Spinal cord (tissue), 9 donors: ENCODE measurements at regions not wholly inside any gene's neighbourhood (a gene's known extent, or its start where the extent isn't known, plus 50 kb on each side); places are given as distances from the start of the nearest gene placed in this dataset.

Experiments
- DNase-seq, 6 donors: peaks; one replicate each; pipeline versions ENCODE4 v3.0.0 to v3.0.0-alpha.2; 2013 to 2015; ENCODE audit warnings: low spot score in 6 of 6, low read depth in 4 of 6
- H3K27ac ChIP-seq: one replicate; pipeline ENCODE4 v1.5.1; 2013; ENCODE audit warnings: low read depth, low read length, control low read depth
- H3K27me3 ChIP-seq: one replicate; pipeline ENCODE4 v1.6.1; 2013; ENCODE audit warnings: low read length; ENCODE audit not compliant: control insufficient read depth, insufficient read depth
- H3K36me3 ChIP-seq: one replicate; pipeline ENCODE4 v1.6.1; 2013; ENCODE audit warnings: low read length; ENCODE audit not compliant: control insufficient read depth, insufficient read depth
- H3K4me1 ChIP-seq: one replicate; pipeline ENCODE4 v1.6.1; 2013; ENCODE audit warnings: low read length; ENCODE audit not compliant: control insufficient read depth, insufficient read depth
- H3K4me3 ChIP-seq: one replicate; pipeline ENCODE4 v1.5.1; 2013; ENCODE audit warnings: low read depth, low read length, control low read depth
- H3K9me3 ChIP-seq: one replicate; pipeline ENCODE4 v1.6.1; 2013; ENCODE audit warnings: low read length; ENCODE audit not compliant: control insufficient read depth, insufficient read depth
- WGBS: methylation state at CpG from one replicate; pipeline ENCODE4 v1.1.5; 2013; ENCODE audit warnings: missing lambda C conversion rate; ENCODE audit not compliant: insufficient coverage; 5-methylcytosine and 5-hydroxymethylcytosine counted together
- donor health status: healthy.

- Histone ChIP-seq H3K9me3 (no peaks in the 10 kb centered on the region), H3K27ac (no peak overlapping the region), H3K27me3 (no peaks in the 10 kb centered on the region), H3K36me3 (no peaks in the 10 kb centered on the region), H3K4me1 (peaks cover 16% of the 10 kb centered on the region), H3K4me3 (no peak overlapping the region)
- WGBS = 51% methylated on average over 4 of the region's 5 CpGs
- DNase-seq = no peak
Measured at GRCh38 chr22:47929073-47929472, 1166.6 kb downstream of the TBC1D22A start.

DNA sequence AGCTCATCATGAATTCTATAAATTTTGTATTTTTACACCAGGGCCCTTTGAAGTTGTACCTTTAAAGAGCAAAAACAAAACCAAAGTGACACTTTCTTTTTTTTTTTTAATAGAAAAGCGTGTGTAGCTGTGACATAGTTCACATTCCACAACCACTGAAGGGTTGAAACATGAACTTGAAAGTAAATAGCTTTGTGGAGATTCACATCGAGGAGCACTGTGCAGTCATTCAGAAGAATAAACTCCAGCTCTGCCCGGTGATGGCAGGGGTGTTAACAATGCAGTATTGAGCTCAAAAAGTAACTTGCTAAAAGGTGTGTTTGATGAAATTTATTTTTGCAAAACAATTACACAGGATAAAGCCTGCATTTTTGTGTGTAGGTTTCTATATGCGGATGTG is 1166.2 kb downstream of the TBC1D22A start:
- DNase-seq = no peak
- Histone ChIP-seq H3K4me1 (peaks cover 16% of the 10 kb centered on the region), H3K27me3 (no peaks in the 10 kb centered on the region), H3K36me3 (no peaks in the 10 kb centered on the region), H3K4me3 (no peak overlapping the region), H3K9me3 (no peaks in the 10 kb centered on the region), H3K27ac (no peak overlapping the region)
- WGBS = 24% methylated on average over 3 of the region's 4 CpGs

GRCh38 chr22:47927648-47928210 is 1165.3 kb downstream of the TBC1D22A start:
- H3K27me3 ChIP-seq = no peaks in the 10 kb centered on the region
- no peaks in the 10 kb centered on the region for H3K9me3 ChIP-seq
- 93% methylated on average over 21 of the region's 21 CpGs for WGBS

GRCh38 chr22:47923011-47923427 is 1160.6 kb downstream of the TBC1D22A start:
- Histone ChIP-seq H3K9me3 (no peaks in the 10 kb centered on the region), H3K27ac (no peak overlapping the region), H3K27me3 (no peaks in the 10 kb centered on the region), H3K4me3 (no peak overlapping the region), H3K4me1 (peaks cover 21% of the 10 kb centered on the region), H3K36me3 (no peaks in the 10 kb centered on the region)
- DNase-seq = no peak
- 92% methylated on average over 11 of the region's 11 CpGs for WGBS

More at GRCh38 chr22:47927648-47928210, 1165.3 kb downstream of the TBC1D22A start:
- Histone ChIP-seq H3K36me3 (no peaks in the 10 kb centered on the region), H3K27ac (no peak overlapping the region), H3K4me3 (no peak overlapping the region), H3K4me1 (peaks cover 16% of the 10 kb centered on the region)
- no peak for DNase-seq

DNA sequence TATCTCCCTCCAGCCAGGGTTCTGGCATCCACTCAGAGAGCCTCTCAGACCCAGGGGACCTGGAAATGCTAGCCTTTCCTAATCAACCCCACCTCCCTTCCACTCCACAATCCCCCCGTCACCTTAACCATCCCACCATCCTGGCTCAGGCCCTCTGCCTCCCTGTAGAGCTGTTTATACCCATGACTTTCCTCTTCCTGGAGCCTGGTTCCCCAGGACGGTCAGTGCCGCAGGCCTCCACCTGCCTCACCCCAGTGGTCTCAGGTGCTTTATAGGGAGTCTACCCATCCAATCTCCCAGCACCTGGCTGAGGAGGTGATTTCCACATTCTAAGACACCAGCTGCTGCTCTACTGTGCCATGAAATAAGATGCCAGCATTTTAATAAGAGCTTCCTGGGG is 1159.5 kb downstream of the TBC1D22A start:
- no peak overlapping the region for H3K4me3 ChIP-seq
- WGBS = 100% methylated on average over 1 of the region's 3 CpGs
- DNase-seq = no peak
- no peak overlapping the region for H3K27ac ChIP-seq
- H3K36me3 ChIP-seq = no peaks in the 10 kb centered on the region
- no peaks in the 10 kb centered on the region for H3K9me3 ChIP-seq
- peaks cover 16% of the 10 kb centered on the region for H3K4me1 ChIP-seq
- H3K27me3 ChIP-seq = no peaks in the 10 kb centered on the region

DNA sequence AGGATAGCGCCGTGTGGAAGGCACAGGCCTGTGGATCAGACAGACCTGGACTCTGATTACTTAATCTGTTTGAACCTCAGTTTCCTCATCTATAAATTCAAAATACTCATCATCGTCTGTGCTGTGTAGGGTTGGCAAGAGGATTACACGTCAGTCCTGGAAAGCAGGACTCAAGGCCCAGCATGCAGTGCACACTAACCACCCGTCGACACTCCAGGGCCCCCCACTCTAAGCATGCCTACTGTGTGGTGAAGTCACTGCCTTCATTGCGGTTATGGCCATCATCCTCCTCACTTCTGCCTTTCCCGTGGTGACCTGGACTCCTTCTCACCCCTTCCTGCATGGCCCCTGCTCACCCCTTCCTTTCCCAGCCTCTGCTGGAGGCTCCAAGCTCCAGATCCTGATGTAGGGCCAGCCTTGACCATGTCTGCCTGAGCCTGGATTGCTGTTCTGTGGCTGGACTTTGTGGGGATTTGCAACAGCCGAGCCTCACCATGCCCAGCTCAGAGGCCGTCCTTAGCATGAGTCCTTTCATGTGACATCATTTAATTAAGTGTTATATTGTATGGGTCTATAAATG is 1158.0 kb downstream of the TBC1D22A start:
- WGBS = 76% methylated on average over 8 of the region's 10 CpGs
- Histone ChIP-seq H3K4me1 (peaks cover 16% of the 10 kb centered on the region), H3K36me3 (no peaks in the 10 kb centered on the region), H3K27ac (no peak overlapping the region), H3K4me3 (no peak overlapping the region), H3K9me3 (no peaks in the 10 kb centered on the region), H3K27me3 (no peaks in the 10 kb centered on the region)
- DNase-seq = no peak

DNA sequence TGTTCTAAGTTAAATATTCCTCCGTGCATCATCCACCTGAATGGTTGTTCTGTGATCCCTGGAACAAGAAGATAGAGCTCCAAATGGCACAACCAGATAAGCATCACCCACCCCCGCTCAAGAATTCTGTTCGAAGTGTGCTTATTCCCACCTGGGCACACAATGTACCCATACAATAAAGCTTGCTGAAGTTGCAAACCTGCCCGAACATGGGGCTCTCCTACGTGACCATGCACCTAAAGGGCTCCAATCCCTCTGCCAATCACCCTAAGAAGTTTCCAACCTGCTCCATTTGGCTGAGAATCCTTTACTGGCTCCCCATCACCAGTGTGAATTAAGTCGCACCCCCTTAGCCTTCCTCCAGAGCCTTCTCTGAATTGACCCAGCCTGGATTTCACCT is 1157.4 kb downstream of the TBC1D22A start:
- 92% methylated on average over 6 of the region's 6 CpGs for WGBS
- no peaks in the 10 kb centered on the region for H3K27me3 ChIP-seq
- no peak for DNase-seq
- no peaks in the 10 kb centered on the region for H3K36me3 ChIP-seq
- no peak overlapping the region for H3K4me3 ChIP-seq
- peaks cover 16% of the 10 kb centered on the region for H3K4me1 ChIP-seq
- no peak overlapping the region for H3K27ac ChIP-seq
- H3K9me3 ChIP-seq = no peaks in the 10 kb centered on the region

DNA sequence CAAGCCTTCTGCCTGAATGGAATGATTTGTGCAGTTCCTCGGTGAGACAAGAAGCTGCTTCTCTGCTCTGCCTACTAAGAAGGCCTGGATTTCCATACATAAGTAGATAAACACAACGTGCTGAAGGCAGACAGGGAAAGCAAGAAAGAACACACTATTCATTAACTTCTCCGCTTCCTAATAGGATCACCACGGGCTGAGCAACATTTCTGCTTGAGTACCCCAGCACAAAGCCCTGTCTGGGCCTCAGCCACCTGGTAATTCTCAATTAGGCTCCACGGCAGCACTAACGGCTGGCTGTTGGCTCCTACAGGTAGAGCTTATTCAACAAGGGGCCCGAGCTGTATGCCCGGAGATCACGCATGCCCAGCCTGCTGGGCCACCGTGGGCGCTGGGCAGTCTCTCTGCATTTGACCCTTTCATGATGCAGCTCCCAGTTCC is 1156.6 kb downstream of the TBC1D22A start:
- peak; percentile 27 to 86 (median 46) for DNase-seq
- H3K9me3 ChIP-seq = no peaks in the 10 kb centered on the region
- no peak overlapping the region for H3K4me3 ChIP-seq
- H3K27ac ChIP-seq = peak overlapping the region; percentile 47
- no peaks in the 10 kb centered on the region for H3K36me3 ChIP-seq
- H3K27me3 ChIP-seq = no peaks in the 10 kb centered on the region
- H3K4me1 ChIP-seq = peaks cover 16% of the 10 kb centered on the region
- 14% methylated on average over 11 of the region's 11 CpGs for WGBS

DNA sequence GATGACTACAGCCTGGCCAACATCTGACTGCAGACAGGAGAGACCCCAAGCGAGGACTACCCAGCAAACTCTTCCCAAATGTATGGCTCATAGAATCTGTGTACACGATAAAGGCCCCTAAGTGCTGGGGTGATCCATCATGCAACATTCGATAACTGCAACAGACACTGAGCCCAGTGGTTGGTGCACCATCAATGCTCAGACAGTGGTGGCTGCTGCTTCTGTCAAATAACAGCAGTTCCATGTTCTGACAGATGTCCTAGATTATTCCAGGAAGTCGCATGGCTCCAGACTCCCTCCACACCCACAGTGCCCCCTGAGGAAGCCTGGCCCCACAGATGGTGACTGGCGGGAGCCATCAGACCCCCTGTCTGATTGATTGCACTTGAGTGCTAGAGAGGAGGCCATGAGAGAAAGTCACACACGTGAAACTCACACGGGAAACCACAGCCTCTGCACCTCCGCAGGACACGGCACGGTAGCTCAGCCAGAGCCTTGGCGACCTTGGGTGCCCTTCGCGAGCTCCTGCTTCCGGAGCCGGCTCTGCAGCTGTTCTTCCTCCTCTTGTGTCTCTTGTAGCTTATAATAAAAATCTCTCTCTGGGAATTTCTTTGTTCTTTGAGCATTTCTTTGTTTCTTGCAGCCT is 1155.9 kb downstream of the TBC1D22A start:
- no peak overlapping the region for H3K4me3 ChIP-seq
- no peak for DNase-seq
- WGBS = 31% methylated on average over 11 of the region's 15 CpGs

More for the DNA sequence above, 1155.9 kb downstream of the TBC1D22A start:
- Histone ChIP-seq H3K27ac (no peak overlapping the region), H3K27me3 (no peaks in the 10 kb centered on the region), H3K36me3 (no peaks in the 10 kb centered on the region), H3K4me1 (peaks cover 16% of the 10 kb centered on the region), H3K9me3 (no peaks in the 10 kb centered on the region)
